Mammary epithelial cell (primary cell): ENCODE measurements at regions not wholly inside any gene's neighbourhood (a gene's known extent, or its start where the extent isn't known, plus 50 kb on each side); places are given as distances from the start of the nearest gene placed in this dataset.

Experiments
- EZH2 ChIP-seq: IDR thresholded peaks from 2 replicates; pipeline ENCODE4 v1.6.1; 2012; ENCODE audit warnings: low read length, inconsistent platforms, borderline replicate concordance
- TF ChIP-seq, protein P1 (sequence below), 2 donors: IDR thresholded peaks in 1 of 2; conservative IDR thresholded peaks in 1 of 2; 2 replicates each; pipeline ENCODE4 v1.5.1; 2011 to 2012; ENCODE audit warnings: inconsistent platforms in 2 of 2, low read length in 2 of 2, mild to moderate bottlenecking in 2 of 2, control low read depth in 1 of 2, low read depth in 1 of 2; ENCODE audit not compliant: insufficient read depth in 1 of 2; ENCODE audit errors: extremely low read depth in 1 of 2

DNA sequence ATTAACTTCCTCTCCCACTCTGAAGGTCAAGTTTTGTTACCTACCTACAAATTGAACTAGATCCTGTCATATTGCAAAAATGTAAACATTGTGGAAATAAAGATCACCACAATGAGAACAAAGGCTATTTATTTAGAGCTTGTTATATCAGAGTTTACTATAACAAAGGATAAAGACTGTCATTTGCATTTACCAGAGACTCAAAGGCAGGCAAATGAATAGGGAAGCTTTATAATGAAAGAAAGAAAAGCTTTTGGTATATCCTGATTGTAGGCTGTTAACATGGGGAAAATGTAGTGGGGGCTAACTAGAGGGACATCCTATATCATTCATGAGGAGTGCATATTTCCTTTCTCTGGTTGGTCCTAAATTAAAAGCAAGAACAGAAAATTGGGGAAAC is 403.5 kb upstream of the TYRP1 start:
- TF ChIP-seq, protein P1, sequence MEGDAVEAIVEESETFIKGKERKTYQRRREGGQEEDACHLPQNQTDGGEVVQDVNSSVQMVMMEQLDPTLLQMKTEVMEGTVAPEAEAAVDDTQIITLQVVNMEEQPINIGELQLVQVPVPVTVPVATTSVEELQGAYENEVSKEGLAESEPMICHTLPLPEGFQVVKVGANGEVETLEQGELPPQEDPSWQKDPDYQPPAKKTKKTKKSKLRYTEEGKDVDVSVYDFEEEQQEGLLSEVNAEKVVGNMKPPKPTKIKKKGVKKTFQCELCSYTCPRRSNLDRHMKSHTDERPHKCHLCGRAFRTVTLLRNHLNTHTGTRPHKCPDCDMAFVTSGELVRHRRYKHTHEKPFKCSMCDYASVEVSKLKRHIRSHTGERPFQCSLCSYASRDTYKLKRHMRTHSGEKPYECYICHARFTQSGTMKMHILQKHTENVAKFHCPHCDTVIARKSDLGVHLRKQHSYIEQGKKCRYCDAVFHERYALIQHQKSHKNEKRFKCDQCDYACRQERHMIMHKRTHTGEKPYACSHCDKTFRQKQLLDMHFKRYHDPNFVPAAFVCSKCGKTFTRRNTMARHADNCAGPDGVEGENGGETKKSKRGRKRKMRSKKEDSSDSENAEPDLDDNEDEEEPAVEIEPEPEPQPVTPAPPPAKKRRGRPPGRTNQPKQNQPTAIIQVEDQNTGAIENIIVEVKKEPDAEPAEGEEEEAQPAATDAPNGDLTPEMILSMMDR (conservative IDR thresholded peaks at IDR 0.05 in 1 of 2, IDR thresholded peaks at IDR 0.05 in 1 of 2; ENCODE audit: extremely low read depth in 1 of 2, insufficient read depth in 1 of 2, low read depth in 1 of 2, low read length in 2 of 2) = no peak
- no peak for TF ChIP-seq EZH2
